Neural cell (in vitro differentiated cells): ENCODE measurements at regions not wholly inside any gene's neighbourhood (a gene's known extent, or its start where the extent isn't known, plus 50 kb on each side); places are given as distances from the start of the nearest gene placed in this dataset.

Experiments used
- H2AFZ ChIP-seq: fragments of 200-600, 300-800 bp; sonication (generic), shearing (Covaris generic); 2 replicates; pipeline ENCODE4 v1.6.0; 2014; ENCODE audit warnings: low read depth, mild to moderate bottlenecking, antibody characterized with exemption, low read length, moderate library complexity
- H3F3A ChIP-seq: fragments of 200-600 bp; shearing (Covaris generic); 2 replicates; pipeline ENCODE4 v1.6.1; 2016; ENCODE audit warnings: mild to moderate bottlenecking, moderate library complexity, mixed read lengths, antibody characterized with exemption, low read length; ENCODE audit not compliant: insufficient read depth, poor library complexity, severe bottlenecking
- H3K27ac ChIP-seq: fragments of 200-600, 300-800 bp; sonication (generic), shearing (Covaris generic); 2 replicates; pipeline ENCODE4 v1.5.1; 2014; ENCODE audit warnings: mild to moderate bottlenecking, low read length, moderate library complexity
- H3K27me3 ChIP-seq: fragments of 300-800, 200-600 bp; sonication (generic), shearing (Covaris generic); 2 replicates; pipeline ENCODE4 v1.6.0; 2014; ENCODE audit warnings: mild to moderate bottlenecking, low read depth, low read length, moderate library complexity; ENCODE audit not compliant: insufficient read depth
- H3K36me3 ChIP-seq: fragments of 300-800, 200-600 bp; sonication (generic), shearing (Covaris generic); 2 replicates; pipeline ENCODE4 v1.5.1; 2014; ENCODE audit warnings: mild to moderate bottlenecking, antibody characterized with exemption, low read length, moderate library complexity; ENCODE audit not compliant: insufficient read depth
- H3K4me2 ChIP-seq: fragments of 300-800, 200-600 bp; sonication (generic), shearing (Covaris generic); 2 replicates; pipeline ENCODE4 v1.6.0; 2014; ENCODE audit warnings: mild to moderate bottlenecking, low read length
- H3K4me3 ChIP-seq: fragments of 300-800, 200-600 bp; sonication (generic), shearing (Covaris generic); 2 replicates; pipeline ENCODE4 v1.5.1; 2014; ENCODE audit warnings: mild to moderate bottlenecking, low read length, moderate library complexity
- H3K79me2 ChIP-seq: fragments of 200-600 bp; shearing (Covaris generic); replicated peaks from 2 replicates; pipeline ENCODE4 v1.6.0; 2014; ENCODE audit warnings: mild to moderate bottlenecking, low read length, moderate library complexity; ENCODE audit not compliant: insufficient read depth
- H3K9ac ChIP-seq: fragments of 300-800, 200-600 bp; sonication (generic), shearing (Covaris generic); 2 replicates; pipeline ENCODE4 v1.6.1; 2016; ENCODE audit warnings: mild to moderate bottlenecking, low read length, mixed read lengths
- H3K9me2 ChIP-seq: fragments of 200-600 bp; shearing (Covaris generic); 2 replicates; pipeline ENCODE4 v1.6.1; 2016; ENCODE audit warnings: mild to moderate bottlenecking, low read length, mixed read lengths; ENCODE audit not compliant: insufficient read depth
- H3K9me3 ChIP-seq: fragments of 200-600, 300-800 bp; sonication (generic), shearing (Covaris generic); 2 replicates; pipeline ENCODE4 v1.6.1; 2016; ENCODE audit warnings: mild to moderate bottlenecking, mixed run types, low read length, moderate library complexity, mixed read lengths
- H4K20me1 ChIP-seq: fragments of 200-600 bp; shearing (Covaris generic); 2 replicates; pipeline ENCODE4 v1.6.1; 2016; ENCODE audit warnings: mild to moderate bottlenecking, mixed run types; ENCODE audit not compliant: insufficient read depth
- EP300 ChIP-seq: fragments of 450-650 bp; conservative IDR thresholded peaks from 2 replicates; pipeline ENCODE4 v1.6.1; 2014; ENCODE audit warnings: antibody characterized with exemption, mild to moderate bottlenecking, moderate library complexity; ENCODE audit not compliant: poor library complexity, severe bottlenecking
- EZH2 ChIP-seq: fragments of 200-600, 300-800 bp; shearing (Covaris generic), sonication (generic); IDR thresholded peaks from 2 replicates; pipeline ENCODE4 v1.6.1; 2014; ENCODE audit warnings: antibody characterized with exemption, low read length, borderline replicate concordance, mild to moderate bottlenecking; ENCODE audit not compliant: insufficient read depth, poor library complexity, severe bottlenecking
- MXI1 ChIP-seq: fragments of 450-650 bp; conservative IDR thresholded peaks from 2 replicates; pipeline ENCODE4 v1.6.1; 2014; ENCODE audit warnings: antibody characterized with exemption, mild to moderate bottlenecking; ENCODE audit not compliant: poor library complexity, severe bottlenecking
- POLR2AphosphoS5 ChIP-seq: IDR thresholded peaks from 2 replicates; pipeline ENCODE4 v1.6.1; 2012
- RAD21 ChIP-seq: fragments of 450-650 bp; conservative IDR thresholded peaks from 2 replicates; pipeline ENCODE4 v1.6.1; 2014; ENCODE audit warnings: antibody characterized with exemption, mild to moderate bottlenecking, moderate library complexity
- SMC3 ChIP-seq: fragments of 450-650 bp; conservative IDR thresholded peaks from 2 replicates; pipeline ENCODE4 v1.6.1; 2014; ENCODE audit warnings: antibody characterized with exemption, mild to moderate bottlenecking, moderate library complexity; ENCODE audit not compliant: poor library complexity
- TAF1 ChIP-seq: IDR thresholded peaks from 2 replicates; pipeline ENCODE4 v1.6.1; 2012; ENCODE audit warnings: low read depth
- TF ChIP-seq, protein P1 (sequence below): fragments of 450-650 bp; IDR thresholded peaks from 2 replicates; pipeline ENCODE4 v1.5.1; 2014; ENCODE audit warnings: antibody characterized with exemption, mild to moderate bottlenecking, moderate library complexity; ENCODE audit not compliant: poor library complexity, severe bottlenecking
- TF ChIP-seq, protein P2 (sequence below): IDR thresholded peaks from 2 replicates; pipeline ENCODE4 v1.6.1; 2012; ENCODE audit warnings: borderline replicate concordance

GRCh38 chr7:97635622-97636021 lies 96.3 kb upstream of the TAC1 start:
- no peak overlapping the region for H2AFZ ChIP-seq
- H3K27ac ChIP-seq = no peak overlapping the region
- H4K20me1 ChIP-seq = no peaks in the 10 kb centered on the region
- no peak overlapping the region for H3K9ac ChIP-seq
- H3F3A ChIP-seq = no peaks in the 10 kb centered on the region
- TF ChIP-seq, protein P1, sequence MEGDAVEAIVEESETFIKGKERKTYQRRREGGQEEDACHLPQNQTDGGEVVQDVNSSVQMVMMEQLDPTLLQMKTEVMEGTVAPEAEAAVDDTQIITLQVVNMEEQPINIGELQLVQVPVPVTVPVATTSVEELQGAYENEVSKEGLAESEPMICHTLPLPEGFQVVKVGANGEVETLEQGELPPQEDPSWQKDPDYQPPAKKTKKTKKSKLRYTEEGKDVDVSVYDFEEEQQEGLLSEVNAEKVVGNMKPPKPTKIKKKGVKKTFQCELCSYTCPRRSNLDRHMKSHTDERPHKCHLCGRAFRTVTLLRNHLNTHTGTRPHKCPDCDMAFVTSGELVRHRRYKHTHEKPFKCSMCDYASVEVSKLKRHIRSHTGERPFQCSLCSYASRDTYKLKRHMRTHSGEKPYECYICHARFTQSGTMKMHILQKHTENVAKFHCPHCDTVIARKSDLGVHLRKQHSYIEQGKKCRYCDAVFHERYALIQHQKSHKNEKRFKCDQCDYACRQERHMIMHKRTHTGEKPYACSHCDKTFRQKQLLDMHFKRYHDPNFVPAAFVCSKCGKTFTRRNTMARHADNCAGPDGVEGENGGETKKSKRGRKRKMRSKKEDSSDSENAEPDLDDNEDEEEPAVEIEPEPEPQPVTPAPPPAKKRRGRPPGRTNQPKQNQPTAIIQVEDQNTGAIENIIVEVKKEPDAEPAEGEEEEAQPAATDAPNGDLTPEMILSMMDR = no peak
- TF ChIP-seq EZH2 (no peak), POLR2AphosphoS5 (no peak), EP300 (no peak), SMC3 (no peak), MXI1 (no peak), RAD21 (no peak)
- TF ChIP-seq, protein P2, sequence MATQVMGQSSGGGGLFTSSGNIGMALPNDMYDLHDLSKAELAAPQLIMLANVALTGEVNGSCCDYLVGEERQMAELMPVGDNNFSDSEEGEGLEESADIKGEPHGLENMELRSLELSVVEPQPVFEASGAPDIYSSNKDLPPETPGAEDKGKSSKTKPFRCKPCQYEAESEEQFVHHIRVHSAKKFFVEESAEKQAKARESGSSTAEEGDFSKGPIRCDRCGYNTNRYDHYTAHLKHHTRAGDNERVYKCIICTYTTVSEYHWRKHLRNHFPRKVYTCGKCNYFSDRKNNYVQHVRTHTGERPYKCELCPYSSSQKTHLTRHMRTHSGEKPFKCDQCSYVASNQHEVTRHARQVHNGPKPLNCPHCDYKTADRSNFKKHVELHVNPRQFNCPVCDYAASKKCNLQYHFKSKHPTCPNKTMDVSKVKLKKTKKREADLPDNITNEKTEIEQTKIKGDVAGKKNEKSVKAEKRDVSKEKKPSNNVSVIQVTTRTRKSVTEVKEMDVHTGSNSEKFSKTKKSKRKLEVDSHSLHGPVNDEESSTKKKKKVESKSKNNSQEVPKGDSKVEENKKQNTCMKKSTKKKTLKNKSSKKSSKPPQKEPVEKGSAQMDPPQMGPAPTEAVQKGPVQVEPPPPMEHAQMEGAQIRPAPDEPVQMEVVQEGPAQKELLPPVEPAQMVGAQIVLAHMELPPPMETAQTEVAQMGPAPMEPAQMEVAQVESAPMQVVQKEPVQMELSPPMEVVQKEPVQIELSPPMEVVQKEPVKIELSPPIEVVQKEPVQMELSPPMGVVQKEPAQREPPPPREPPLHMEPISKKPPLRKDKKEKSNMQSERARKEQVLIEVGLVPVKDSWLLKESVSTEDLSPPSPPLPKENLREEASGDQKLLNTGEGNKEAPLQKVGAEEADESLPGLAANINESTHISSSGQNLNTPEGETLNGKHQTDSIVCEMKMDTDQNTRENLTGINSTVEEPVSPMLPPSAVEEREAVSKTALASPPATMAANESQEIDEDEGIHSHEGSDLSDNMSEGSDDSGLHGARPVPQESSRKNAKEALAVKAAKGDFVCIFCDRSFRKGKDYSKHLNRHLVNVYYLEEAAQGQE = no peak
- no peaks in the 10 kb centered on the region for H3K36me3 ChIP-seq
- no peak overlapping the region for H3K4me3 ChIP-seq
- H3K9me3 ChIP-seq = no peaks in the 10 kb centered on the region
- H3K27me3 ChIP-seq = no peaks in the 10 kb centered on the region
- H3K4me2 ChIP-seq = no peak overlapping the region
- H3K9me2 ChIP-seq = no peaks in the 10 kb centered on the region
- no peaks in the 10 kb centered on the region for H3K79me2 ChIP-seq

- Histone ChIP-seq H3K4me2 (no peak overlapping the region), H3K27me3 (no peaks in the 10 kb centered on the region), H3K79me2 (no peaks in the 10 kb centered on the region), H4K20me1 (no peaks in the 10 kb centered on the region), H2AFZ (no peak overlapping the region), H3K9me2 (no peaks in the 10 kb centered on the region), H3K36me3 (no peaks in the 10 kb centered on the region), H3K9ac (no peak overlapping the region), H3F3A (no peaks in the 10 kb centered on the region), H3K27ac (no peak overlapping the region), H3K9me3 (no peaks in the 10 kb centered on the region), H3K4me3 (no peak overlapping the region)
- no peak for TF ChIP-seq SMC3
- no peak for TF ChIP-seq RAD21
- no peak for TF ChIP-seq POLR2AphosphoS5
- no peak for TF ChIP-seq EZH2
- TF ChIP-seq EP300 = no peak
- TF ChIP-seq, protein P1 = no peak
- TF ChIP-seq MXI1 = no peak
- TF ChIP-seq, protein P2 = no peak
- no peak for TF ChIP-seq TAF1
Measured at GRCh38 chr7:97639036-97639435, 92.8 kb upstream of the TAC1 start.
